Right lobe of liver (tissue), 6 donors: ENCODE measurements at regions not wholly inside any gene's neighbourhood (a gene's known extent, or its start where the extent isn't known, plus 50 kb on each side); places are given as distances from the start of the nearest gene placed in this dataset.

ENCODE experiments used
- ATAC-seq, 4 donors: fragments of 200-7000 bp; cut with Tn5 transposase; one replicate each; pipeline ENCODE4 v1.9.1; 2020; ENCODE audit warnings: mild to moderate bottlenecking in 4 of 4, moderate library complexity in 4 of 4
- DNase-seq, 3 donors: peaks; one replicate each; pipeline ENCODE4 v3.0.0-alpha.2; 2020
- H3K27ac ChIP-seq, 3 donors: fragments of 200-600 bp; one replicate each; pipeline ENCODE4 v1.8.0; 2022
- H3K27me3 ChIP-seq, 2 donors: fragments of 200-600 bp; one replicate each; pipeline ENCODE4 v1.8.0; 2022
- H3K36me3 ChIP-seq, 4 donors: fragments of 200-600 bp; sonication (generic) in 1 of 4; one replicate each; pipeline versions ENCODE4 v1.5.1 to v1.8.0; 2017 to 2022; ENCODE audit warnings: control low read depth in 1 of 4
- H3K4me1 ChIP-seq, 4 donors: fragments of 200-600 bp; sonication (generic) in 1 of 4; one replicate each; pipeline versions ENCODE4 v1.5.1 to v1.8.0; 2017 to 2022; ENCODE audit warnings: control low read depth in 1 of 4
- H3K4me3 ChIP-seq, 3 donors: fragments of 200-600 bp; one replicate each; pipeline ENCODE4 v1.8.0; 2022
- H3K9me3 ChIP-seq, 4 donors: fragments of 200-600 bp; sonication (generic) in 1 of 4; one replicate each; pipeline versions ENCODE4 v1.5.1 to v1.8.0; 2017 to 2022; ENCODE audit warnings: control low read depth in 1 of 4
- POLR2A ChIP-seq: fragments of 450-650 bp; IDR thresholded peaks from one replicate; pipeline ENCODE4 v1.6.1; 2017; ENCODE audit warnings: antibody characterized with exemption, mild to moderate bottlenecking
- WGBS: methylation state at CpG from one replicate; pipeline ENCODE4 v1.1.6; 2018; ENCODE audit warnings: low coverage, low lambda C conversion rate; ENCODE audit not compliant: insufficient coverage; ENCODE audit errors: missing lambda C conversion rate; 5-methylcytosine and 5-hydroxymethylcytosine counted together
- intact Hi-C, 2 donors: fragments of 100-400 bp; cut with DNase I; formaldehyde crosslinking; loops; one replicate each; pipeline versions ENCODE4 v1.11.2 to v1.14.1; 2022
- TF ChIP-seq, protein P1 (sequence below), 4 donors: fragments of 200-600 bp in 3 of 4; fragments of 450-650 bp in 1 of 4; IDR thresholded peaks; one replicate each; pipeline versions ENCODE4 v1.5.1 to v1.8.0; 2016 to 2022; ENCODE audit warnings: antibody characterized with exemption in 4 of 4, mild to moderate bottlenecking in 2 of 4
- donor health status: DM: no; HTN: yes; CAD: no.
- donor health status: DM: no; HTN: no; CAD: no.
- donor health status: DM: no; HTN: no; CAD: no.
- donor health status: DM: no; HTN: yes; CAD: no.
- donor health status: DM: no; HTN: yes; CAD: no.

DNA sequence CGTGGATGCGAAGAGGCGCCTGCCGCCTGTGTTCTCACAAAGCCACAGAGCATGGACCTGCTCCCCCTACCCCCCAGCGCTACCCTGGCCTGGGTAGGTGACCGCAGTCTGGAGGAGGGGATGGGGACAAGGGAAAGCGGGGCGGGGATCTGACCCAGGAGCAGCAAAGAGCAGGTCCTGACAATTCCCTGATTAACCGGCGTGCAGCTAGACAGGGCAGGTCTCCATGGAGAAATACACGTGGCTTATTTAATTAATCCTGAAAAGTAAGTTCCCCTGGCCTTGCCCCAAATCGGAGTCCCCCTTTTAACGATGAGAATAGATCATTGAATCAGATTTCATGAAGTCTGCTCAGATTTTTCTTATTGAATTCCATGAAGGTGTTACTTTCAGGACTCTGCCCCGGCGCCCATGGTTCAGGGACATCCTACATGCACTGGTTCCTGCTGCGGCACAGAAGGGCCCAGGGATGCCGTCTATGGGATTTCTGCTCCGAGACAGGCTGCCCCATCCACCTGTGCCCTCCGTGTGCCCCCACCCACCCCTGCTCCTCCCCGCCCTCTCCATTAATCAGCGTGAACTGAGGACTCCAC is 251.0 kb upstream of the SFSWAP start:
- H3K9me3 ChIP-seq = no peaks in the 10 kb centered on the region
- intact Hi-C loops = no loop called here
- H3K4me1 ChIP-seq = no peaks in the 10 kb centered on the region
- ATAC-seq (no peak), DNase-seq (no peak)
- H3K4me3 ChIP-seq = no peak overlapping the region
- H3K27ac ChIP-seq = no peak overlapping the region
- 40% methylated on average over 14 of the region's 21 CpGs for WGBS
- TF ChIP-seq, protein P1, sequence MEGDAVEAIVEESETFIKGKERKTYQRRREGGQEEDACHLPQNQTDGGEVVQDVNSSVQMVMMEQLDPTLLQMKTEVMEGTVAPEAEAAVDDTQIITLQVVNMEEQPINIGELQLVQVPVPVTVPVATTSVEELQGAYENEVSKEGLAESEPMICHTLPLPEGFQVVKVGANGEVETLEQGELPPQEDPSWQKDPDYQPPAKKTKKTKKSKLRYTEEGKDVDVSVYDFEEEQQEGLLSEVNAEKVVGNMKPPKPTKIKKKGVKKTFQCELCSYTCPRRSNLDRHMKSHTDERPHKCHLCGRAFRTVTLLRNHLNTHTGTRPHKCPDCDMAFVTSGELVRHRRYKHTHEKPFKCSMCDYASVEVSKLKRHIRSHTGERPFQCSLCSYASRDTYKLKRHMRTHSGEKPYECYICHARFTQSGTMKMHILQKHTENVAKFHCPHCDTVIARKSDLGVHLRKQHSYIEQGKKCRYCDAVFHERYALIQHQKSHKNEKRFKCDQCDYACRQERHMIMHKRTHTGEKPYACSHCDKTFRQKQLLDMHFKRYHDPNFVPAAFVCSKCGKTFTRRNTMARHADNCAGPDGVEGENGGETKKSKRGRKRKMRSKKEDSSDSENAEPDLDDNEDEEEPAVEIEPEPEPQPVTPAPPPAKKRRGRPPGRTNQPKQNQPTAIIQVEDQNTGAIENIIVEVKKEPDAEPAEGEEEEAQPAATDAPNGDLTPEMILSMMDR (IDR thresholded peaks at IDR 0.05) = no peak
- TF ChIP-seq POLR2A = no peak
- H3K36me3 ChIP-seq = no peaks in the 10 kb centered on the region
- no peaks in the 10 kb centered on the region for H3K27me3 ChIP-seq

DNA sequence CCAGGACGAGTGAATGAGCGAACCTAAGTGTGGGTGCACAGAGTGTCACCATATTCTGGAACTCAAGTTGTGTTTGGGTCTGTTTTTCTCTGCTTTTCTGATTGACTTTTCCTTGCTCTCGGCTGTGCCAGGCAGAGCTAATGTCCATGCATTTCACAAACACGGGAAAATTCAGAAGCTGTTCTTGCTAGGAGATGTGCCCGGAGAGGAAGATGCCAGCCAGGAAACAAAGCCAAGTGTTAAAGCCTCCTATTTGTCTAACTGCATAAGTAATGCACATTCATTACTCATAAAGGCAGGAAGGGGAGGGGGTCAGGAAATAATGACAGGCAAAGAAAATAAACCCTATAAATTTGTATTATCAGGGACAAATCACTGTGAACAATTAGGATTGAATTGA is 250.4 kb upstream of the SFSWAP start:
- TF ChIP-seq, protein P1 (IDR thresholded peaks at IDR 0.05) = no peak
- no peak for TF ChIP-seq POLR2A
- no peaks in the 10 kb centered on the region for H3K4me1 ChIP-seq
- no peak overlapping the region for H3K27ac ChIP-seq
- no peak for DNase-seq
- H3K4me3 ChIP-seq = no peak overlapping the region
- no peaks in the 10 kb centered on the region for H3K9me3 ChIP-seq
- no peaks in the 10 kb centered on the region for H3K36me3 ChIP-seq
- H3K27me3 ChIP-seq = no peaks in the 10 kb centered on the region
- no peak for ATAC-seq
- intact Hi-C loops = no loop called here
- WGBS = 58% methylated on average over 5 of the region's 5 CpGs

DNA sequence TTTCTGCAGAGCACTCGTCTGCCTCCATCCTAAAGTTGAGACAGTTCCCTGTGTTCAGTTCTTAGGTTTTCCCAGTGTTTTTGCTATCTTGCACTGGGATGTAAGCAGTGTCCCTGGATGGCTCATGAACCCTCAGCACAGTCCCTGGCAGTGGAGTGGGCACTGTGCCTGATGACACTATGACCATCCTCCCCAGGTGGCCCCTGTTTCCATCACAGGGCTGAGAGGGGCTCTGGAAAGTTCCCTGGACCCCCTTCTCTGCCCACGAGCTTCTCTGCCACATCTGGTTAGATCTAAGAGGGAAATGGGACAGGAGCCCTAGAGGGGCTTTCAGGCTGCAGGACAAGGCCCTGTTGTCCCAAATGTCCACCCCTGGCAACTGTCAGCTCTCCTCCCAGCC is 249.8 kb upstream of the SFSWAP start:
- WGBS = 36% methylated on average over 2 of the region's 2 CpGs
- H3K9me3 ChIP-seq = no peaks in the 10 kb centered on the region
- H3K36me3 ChIP-seq = no peaks in the 10 kb centered on the region
- H3K27me3 ChIP-seq = no peaks in the 10 kb centered on the region
- no peak overlapping the region for H3K4me3 ChIP-seq
- intact Hi-C loops = no loop called here
- H3K27ac ChIP-seq = no peak overlapping the region
- H3K4me1 ChIP-seq = no peaks in the 10 kb centered on the region
- ATAC-seq = no peak
- TF ChIP-seq POLR2A = no peak
- TF ChIP-seq, protein P1 (IDR thresholded peaks at IDR 0.05) = no peak
- no peak for DNase-seq

DNA sequence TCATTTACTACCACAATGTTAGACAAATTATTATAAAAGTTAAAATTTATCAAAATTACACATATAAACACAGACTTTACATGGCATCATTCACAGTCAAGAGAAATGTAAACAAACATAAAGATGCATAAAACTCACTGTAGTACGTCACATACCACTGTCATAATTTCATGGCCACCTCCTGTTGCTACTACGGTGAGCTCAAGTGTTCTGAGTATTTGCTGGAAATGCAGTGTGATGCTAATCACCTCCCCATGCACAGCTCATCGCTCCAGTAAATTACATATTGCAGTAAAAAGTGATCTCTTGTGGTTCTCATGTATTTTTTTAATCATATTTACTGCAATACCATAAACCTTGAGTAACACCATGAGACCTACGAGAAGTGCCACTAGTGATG is 247.7 kb upstream of the SFSWAP start:
- H3K27me3 ChIP-seq = no peaks in the 10 kb centered on the region
- no peak overlapping the region for H3K4me3 ChIP-seq
- ATAC-seq = no peak
- H3K9me3 ChIP-seq = no peaks in the 10 kb centered on the region
- WGBS = 45% methylated on average over 4 of the region's 4 CpGs
- no peaks in the 10 kb centered on the region for H3K4me1 ChIP-seq
- no peaks in the 10 kb centered on the region for H3K36me3 ChIP-seq
- TF ChIP-seq, protein P1 (IDR thresholded peaks at IDR 0.05) = no peak
- TF ChIP-seq POLR2A = no peak
- no peak for DNase-seq
- no peak overlapping the region for H3K27ac ChIP-seq
- intact Hi-C loops = no loop called here

DNA sequence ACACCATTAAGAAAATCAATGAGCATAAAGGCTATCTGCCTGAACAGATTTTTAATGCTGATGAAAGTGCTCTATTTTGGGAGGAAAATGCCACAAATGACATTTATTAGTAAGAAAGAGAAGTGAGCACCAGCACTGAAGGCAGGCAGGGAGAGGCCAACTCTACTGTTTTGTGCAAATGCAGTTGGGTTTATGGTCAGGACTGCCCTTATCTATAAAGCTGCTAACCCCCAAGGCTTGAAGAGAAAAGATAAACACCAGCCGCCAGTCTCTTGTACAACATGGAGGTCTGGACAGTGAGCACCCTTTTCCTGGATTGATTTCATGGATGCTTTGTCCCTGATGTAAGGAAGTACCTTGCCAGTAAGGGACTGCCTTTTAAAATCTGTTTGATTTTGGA is 246.8 kb upstream of the SFSWAP start:
- intact Hi-C loops = no loop called here
- no peaks in the 10 kb centered on the region for H3K4me1 ChIP-seq
- no peaks in the 10 kb centered on the region for H3K9me3 ChIP-seq
- no peak overlapping the region for H3K27ac ChIP-seq
- no peaks in the 10 kb centered on the region for H3K27me3 ChIP-seq
- TF ChIP-seq, protein P1 (IDR thresholded peaks at IDR 0.05) = no peak
- no peak for ATAC-seq
- DNase-seq = no peak
- WGBS = 43% methylated on average over 1 of the region's 1 CpG
- no peak overlapping the region for H3K4me3 ChIP-seq
- no peaks in the 10 kb centered on the region for H3K36me3 ChIP-seq
